ENCODE measurements at regions not wholly inside any gene's neighbourhood (a gene's known extent, or its start where the extent isn't known, plus 50 kb on each side); places are given as distances from the start of the nearest gene placed in this dataset.

DNA sequence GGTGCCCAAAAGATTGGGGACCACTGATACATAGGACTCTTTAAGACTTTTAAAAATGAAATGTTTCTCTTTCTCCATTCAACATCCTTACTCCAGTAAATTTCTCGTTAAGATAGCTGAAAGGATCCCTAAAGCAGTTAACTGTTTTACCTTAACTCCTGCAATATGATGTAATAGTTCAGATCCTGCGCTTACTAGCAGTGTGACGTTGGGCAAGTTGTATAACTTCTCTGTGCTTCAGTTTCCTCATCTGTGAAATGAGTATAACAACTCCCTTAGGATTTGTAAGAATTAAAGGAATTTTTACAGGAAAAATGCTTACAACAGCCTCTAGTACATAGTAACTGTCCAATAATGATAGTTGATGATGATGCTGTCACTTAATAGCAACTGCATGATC is 158.9 kb downstream of the TANC2 start:
- no peak overlapping the region for H3K4me3 Mint-ChIP-seq
- no peaks in the 10 kb centered on the region for H3K23me2 ChIP-seq (ENCODE audit: insufficient read length, low read depth, low read length, poor library complexity, severe bottlenecking)
- H4K91ac ChIP-seq (ENCODE audit: insufficient read length, low read depth, low read length): no peak overlapping the region
- H2AFZ ChIP-seq (ENCODE audit: low read length): no peak overlapping the region
- TF ChIP-seq, protein P1, sequence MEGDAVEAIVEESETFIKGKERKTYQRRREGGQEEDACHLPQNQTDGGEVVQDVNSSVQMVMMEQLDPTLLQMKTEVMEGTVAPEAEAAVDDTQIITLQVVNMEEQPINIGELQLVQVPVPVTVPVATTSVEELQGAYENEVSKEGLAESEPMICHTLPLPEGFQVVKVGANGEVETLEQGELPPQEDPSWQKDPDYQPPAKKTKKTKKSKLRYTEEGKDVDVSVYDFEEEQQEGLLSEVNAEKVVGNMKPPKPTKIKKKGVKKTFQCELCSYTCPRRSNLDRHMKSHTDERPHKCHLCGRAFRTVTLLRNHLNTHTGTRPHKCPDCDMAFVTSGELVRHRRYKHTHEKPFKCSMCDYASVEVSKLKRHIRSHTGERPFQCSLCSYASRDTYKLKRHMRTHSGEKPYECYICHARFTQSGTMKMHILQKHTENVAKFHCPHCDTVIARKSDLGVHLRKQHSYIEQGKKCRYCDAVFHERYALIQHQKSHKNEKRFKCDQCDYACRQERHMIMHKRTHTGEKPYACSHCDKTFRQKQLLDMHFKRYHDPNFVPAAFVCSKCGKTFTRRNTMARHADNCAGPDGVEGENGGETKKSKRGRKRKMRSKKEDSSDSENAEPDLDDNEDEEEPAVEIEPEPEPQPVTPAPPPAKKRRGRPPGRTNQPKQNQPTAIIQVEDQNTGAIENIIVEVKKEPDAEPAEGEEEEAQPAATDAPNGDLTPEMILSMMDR (conservative IDR thresholded peaks at IDR 0.05): no peak
- H3K27ac ChIP-seq (ENCODE audit: insufficient read length, low read depth, low read length): no peak overlapping the region
- WGBS (ENCODE audit: extremely low coverage, insufficient read length, low lambda C conversion rate): no CpG with 5 or more reads among the region's 3 CpGs
- H3K9me3 ChIP-seq (ENCODE audit: control insufficient read depth, low read depth, low read length): no peaks in the 10 kb centered on the region
- no peak overlapping the region for H2BK5ac ChIP-seq (ENCODE audit: insufficient read length, low read length)
- H3K4me1 ChIP-seq (ENCODE audit: insufficient read depth, low read length): no peaks in the 10 kb centered on the region
- 0 out of 7 replicates have a peak overlapping the region, but pooled peaks of 1 of the 3 experiments have one; percentile 76 for H3K27ac Mint-ChIP-seq
- H2BK20ac ChIP-seq (ENCODE audit: low read depth, low read length, poor library complexity, severe bottlenecking): no peak overlapping the region
- no peaks in the 10 kb centered on the region for H3K79me2 ChIP-seq (ENCODE audit: insufficient read depth, low read length)
- no peak overlapping the region for H2BK15ac ChIP-seq (ENCODE audit: low read depth, low read length)
- H3K9ac ChIP-seq (ENCODE audit: extremely low read depth, insufficient read length, low read length): no peak overlapping the region
- H3K18ac ChIP-seq (ENCODE audit: insufficient read length, low read depth, low read length): no peak overlapping the region
- no peak overlapping the region for H4K5ac ChIP-seq (ENCODE audit: insufficient read length, low read depth, low read length)
- H4K8ac ChIP-seq (replicated peaks; ENCODE audit: insufficient read length, low read depth, low read length): no peak overlapping the region
- H3K36me3 Mint-ChIP-seq (ENCODE audit: insufficient read depth in 1 of 3, low read depth in 3 of 3): no peaks in the 10 kb centered on the region
- no peaks in the 10 kb centered on the region for H3K79me1 ChIP-seq (ENCODE audit: insufficient read depth, low read depth, low read length, poor library complexity, severe bottlenecking)
- no peak overlapping the region for H3K23ac ChIP-seq (ENCODE audit: insufficient read length, low read depth, low read length)
- H3T11ph ChIP-seq (ENCODE audit: low read length): no peak overlapping the region
- no peak overlapping the region for H2AK5ac ChIP-seq (ENCODE audit: insufficient read length, low read length)
- H3K4me1 Mint-ChIP-seq: peaks cover 14 to 19% of the 10 kb centered on the region in 2 experiments
- H2BK12ac ChIP-seq (ENCODE audit: insufficient read length, low read depth, low read length): no peak overlapping the region
- no peaks in the 10 kb centered on the region for H4K20me1 ChIP-seq (ENCODE audit: control insufficient read depth, insufficient read depth, insufficient read length)
- H2BK120ac ChIP-seq (ENCODE audit: low read depth, low read length, poor library complexity, severe bottlenecking): no peak overlapping the region
- H3K4me2 ChIP-seq (ENCODE audit: insufficient read depth, insufficient read length, low read length): no peak overlapping the region
- H3K27me3 ChIP-seq (ENCODE audit: insufficient read depth, low read length): no peaks in the 10 kb centered on the region
- no peak overlapping the region for H3K4ac ChIP-seq (ENCODE audit: low read depth, low read length)
- H3K56ac ChIP-seq (ENCODE audit: insufficient read length, low read depth, low read length): no peak overlapping the region
- H3K9me3 Mint-ChIP-seq: no peaks in the 10 kb centered on the region
- no peak for DNase-seq
- no peaks in the 10 kb centered on the region for H3K27me3 Mint-ChIP-seq (ENCODE audit: low read depth)
- H3K14ac ChIP-seq (ENCODE audit: insufficient read depth, low read length): no peak overlapping the region
